G401 (cell line): ENCODE measurements at regions not wholly inside any gene's neighbourhood (a gene's known extent, or its start where the extent isn't known, plus 50 kb on each side); places are given as distances from the start of the nearest gene placed in this dataset.

Experiments used
- DNase-seq: peaks from one replicate; pipeline ENCODE4 v3.0.0-alpha.2; 2015; ENCODE audit warnings: low spot score
- in situ Hi-C: cut with HindIII; loops from 2 replicates; pipeline ENCODE4 v1.10.0; 2016; ENCODE audit warnings: low sequenced_read_pairs, mixed read lengths

DNA sequence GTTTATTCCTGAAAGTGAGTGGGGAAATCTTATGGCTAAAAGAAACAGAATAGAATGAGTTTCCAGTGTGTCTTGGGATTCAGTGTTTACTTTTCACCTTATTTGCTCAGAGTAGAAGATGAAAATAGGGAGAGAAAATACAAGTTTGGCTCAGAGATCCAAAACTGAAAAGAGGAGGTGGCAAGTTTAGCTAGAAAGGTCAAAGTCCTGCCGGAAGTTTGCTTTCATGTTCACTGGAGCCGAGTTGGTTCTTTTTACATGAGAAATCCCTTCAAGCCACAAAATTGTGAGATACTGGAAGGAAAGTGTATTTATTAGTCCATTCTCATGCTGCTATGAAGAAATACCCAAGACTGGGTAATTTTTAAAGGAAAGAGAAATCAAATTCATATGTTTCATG, 604.6 kb downstream of the MRPL39 start:
- in situ Hi-C loops = no loop called here
- no peak for DNase-seq

DNA sequence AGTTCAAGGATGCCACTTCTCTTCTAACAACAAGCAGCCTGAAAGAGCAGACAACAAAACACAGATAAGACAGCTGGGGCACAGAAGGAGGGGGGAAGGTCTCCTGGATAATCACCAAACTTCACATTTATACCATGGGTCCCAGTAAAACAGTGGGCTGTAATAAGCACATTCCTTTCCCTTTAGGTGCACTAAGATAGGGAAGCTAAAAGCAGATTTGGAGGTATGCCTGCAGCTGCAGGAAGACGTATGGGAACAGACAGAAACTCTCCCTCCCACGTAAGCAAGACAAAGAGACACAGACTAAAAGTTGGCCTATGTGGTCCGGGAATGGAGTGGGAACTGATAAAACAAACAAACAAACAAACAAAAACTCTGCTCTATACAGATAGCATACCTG, 612.1 kb downstream of the MRPL39 start:
- in situ Hi-C loops = no loop called here
- no peak for DNase-seq

DNA sequence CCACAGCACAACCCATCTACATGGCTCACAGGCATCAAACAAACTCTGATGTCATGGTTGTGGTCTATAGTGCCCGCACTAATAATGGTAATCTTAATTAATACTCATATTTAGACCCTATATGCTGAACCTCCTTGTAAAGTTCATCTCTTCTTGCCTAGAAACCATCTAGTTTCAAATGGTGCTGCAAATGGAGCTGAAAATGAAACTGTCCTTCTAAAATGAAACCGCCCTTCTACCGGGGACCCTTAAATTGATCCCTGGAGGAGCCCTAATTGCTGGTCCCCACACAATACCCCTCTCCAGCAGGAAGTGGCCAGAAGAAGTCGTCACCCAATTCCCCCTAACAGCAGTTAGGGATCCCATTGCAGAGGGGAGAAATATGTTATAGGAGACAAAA, 612.6 kb downstream of the MRPL39 start:
- in situ Hi-C loops = no loop called here
- no peak for DNase-seq

DNA sequence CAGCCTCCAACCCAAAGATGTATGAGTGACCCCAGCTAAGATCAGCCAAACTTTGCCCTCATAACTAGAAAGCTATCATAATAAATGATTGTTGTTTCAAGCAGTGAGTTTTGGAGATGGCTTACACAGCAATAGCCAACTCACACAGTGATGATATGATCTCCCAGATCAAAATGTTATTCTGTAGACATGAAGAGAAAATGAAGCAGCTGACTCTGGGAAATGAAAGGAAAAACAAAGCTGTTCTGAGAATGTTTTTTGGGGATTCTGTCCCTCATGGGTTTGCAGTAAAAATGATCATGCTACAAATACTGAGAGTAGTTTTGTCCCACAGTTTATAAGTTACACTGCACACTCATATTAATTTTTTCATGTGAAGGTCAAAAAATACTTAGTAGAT, 617.8 kb downstream of the MRPL39 start:
- in situ Hi-C loops = no loop called here
- DNase-seq = no peak

DNA sequence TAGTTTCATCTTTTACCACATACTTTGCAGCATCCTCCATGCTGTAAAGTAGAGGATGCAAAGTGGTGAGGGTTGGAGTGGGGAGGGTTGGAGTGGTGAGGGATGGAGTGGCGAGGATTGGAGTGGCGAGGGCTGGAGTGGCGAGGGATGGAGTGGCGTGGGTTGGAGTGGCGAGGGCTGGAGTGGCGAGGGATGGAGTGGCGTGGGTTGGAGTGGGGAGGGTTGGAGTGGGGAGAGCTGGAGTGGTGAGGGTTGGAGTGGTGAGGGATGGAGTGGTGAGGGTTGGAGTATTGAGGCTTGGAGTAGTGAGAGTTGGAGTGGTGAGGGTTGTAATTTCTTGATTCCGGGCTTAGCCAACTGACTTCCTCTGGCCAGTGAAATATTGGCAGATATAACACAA, 618.3 kb downstream of the MRPL39 start:
- DNase-seq = no peak
- in situ Hi-C loops = no loop called here

DNA sequence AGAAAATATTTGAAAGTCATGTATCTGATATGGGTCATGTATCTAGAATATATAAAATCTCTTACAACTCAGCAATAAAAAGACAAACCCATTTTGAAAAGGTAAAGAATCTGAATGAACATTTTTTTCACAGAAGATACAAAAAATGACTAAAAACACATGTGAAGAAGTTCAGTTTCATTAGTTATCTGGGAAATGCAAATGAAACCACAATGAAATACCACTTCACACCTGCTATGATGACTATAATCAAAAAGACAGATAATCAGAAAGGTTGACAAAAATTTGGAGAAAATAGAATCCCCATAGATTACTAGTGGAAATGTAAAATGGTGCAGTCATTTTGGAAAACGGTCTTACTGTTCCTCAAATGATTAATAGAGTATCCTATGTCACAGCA, 631.0 kb downstream of the MRPL39 start:
- in situ Hi-C loops = no loop called here
- no peak for DNase-seq

DNA sequence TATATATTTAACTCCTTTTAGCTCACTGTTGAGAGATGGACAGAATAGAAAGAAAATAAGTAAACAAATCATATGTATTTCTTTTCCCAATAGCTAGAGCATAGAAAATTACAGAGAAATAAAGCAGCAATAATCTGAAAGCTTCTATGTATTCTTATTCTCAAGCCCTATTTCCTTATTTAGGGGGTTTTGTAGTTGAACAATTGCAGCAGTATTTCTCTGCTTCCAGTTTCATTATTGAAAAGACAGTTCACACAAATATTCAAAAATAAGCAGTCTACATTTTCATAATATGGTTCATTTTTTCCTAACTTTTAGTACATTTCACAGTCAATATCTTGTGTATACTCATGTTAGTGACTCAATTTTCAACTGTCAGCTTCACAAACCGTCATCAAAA, 638.2 kb downstream of the MRPL39 start:
- in situ Hi-C loops = no loop called here

DNA sequence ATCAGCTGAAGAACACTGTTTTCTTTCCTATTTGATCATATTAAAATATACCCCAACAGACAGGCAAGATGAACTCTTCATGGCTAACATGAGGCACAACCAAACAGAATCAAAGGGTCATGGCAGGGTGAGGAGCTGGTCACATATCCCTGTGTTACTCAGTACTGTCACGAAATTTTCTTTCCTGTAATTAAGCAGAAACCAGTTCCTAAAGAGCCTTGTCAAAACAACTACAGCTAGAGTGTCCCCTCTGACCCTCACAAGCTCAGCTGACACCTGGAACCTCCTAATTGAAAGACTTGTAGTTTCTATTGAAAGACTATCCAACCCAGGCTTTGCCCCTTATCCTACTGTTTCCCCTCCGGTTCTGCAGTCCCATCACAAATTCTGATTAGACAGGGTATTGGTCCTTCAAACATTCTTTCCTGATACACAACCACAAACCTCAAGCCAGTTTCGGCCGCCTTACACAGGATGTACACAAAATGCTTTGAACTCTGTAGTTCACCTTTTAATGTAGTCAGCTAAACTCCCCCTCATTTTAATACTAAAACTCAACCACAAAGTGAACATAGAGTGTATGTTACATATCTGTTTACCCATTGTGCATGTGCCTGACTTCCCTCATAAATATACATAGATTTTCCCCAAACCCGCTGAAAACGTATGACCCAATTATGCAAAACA, 651.9 kb downstream of the MRPL39 start:
- in situ Hi-C loops = no loop called here
- DNase-seq = no peak

More for the DNA sequence above, 638.2 kb downstream of the MRPL39 start:
- DNase-seq = no peak

DNA sequence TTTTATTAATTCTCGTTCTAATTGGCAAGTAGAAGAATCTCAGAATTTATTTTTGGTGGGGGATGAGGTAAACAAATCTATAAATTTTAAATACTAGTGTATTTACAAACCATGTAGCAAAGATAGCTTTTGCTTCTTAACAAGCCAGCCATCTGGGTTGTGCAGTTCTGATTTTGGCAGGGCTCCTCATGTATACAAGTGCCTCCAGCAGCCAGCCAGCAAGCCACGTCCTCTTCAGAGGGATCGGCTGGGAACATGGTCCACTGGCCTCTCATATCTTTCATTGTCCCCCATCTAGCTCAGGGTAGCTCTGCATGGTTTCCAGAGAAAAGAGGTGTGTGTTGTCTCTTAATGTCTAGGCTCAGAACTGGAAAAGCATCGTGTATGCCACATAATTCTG, 659.1 kb downstream of the MRPL39 start:
- DNase-seq = no peak
- in situ Hi-C loops = no loop called here

DNA sequence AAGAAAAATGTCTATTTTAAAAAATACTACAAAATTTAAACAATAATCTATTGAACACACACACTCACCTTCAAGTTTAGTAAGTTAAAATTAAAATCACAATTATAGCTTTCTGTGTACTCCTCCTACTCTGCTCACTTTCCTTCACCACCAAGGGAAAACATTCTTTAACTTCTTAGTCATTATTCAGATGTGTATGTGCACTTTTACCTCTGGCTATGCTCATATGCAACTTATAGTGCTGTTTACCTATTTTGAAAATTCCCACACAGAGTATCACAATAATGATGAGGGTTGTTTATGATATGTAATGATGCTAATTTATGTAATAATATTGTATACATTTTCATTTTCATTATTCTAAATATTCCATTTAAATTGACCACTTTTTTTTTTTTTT, 661.4 kb downstream of the MRPL39 start:
- in situ Hi-C loops = no loop called here
- DNase-seq = no peak

DNA sequence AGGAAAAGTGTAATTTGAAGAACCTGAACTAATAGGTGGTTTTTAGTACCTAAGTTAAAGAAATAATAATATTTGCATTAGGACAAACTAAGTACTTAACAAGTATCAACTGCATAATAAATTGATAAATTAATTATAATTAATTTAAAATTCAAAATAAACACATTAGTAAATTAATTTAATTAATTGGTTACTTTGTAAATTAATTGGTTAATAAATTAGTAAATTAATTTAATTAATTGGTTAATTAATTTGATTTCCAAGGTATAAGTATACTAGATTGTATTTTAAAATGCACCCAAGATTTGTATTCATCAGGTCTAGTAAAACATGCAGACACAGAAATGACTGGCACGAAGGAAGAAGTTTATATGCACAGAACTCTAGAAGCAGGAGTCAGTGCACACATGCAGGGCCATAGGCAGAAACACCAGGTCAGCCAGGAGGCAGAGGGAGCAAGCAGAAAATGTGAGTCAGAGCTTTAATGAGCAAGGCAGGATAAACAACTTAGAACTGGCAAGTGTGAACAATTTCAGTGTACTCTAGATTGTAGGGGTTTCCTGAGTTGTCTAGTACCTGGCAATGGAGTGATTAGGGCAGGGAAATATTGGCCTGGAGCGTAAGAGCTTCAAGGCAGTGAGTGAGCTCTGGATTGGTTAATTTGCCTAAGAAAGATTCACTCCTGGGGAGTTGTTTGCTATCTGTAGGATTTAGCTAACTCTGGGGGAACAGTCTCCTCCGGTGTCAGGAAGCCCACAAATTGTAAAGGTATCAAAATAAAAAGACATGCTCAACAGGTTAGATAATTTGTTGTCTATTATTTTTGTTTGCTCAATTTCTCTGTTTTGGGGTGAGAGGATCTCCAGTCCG, 665.7 kb downstream of the MRPL39 start:
- in situ Hi-C loops = no loop called here
- no peak for DNase-seq

DNA sequence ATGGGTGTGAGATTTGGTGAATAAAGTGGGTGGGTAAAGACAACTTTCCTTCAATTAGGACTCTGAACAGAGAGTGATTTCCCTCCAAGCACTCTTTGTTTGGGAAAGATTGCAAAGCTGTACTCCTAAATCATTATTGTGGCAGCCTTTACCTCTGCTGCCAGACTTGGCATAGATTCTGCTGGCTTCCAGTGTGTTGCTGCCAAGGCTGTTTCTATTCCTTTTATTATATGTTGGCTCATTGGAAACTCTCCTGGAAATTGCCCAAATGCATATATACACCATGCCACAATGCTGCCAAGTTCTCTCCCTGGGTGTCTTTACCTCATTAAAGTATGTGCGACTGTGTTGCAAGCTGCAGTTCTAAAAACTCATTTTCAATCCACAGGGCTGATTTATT, 668.0 kb downstream of the MRPL39 start:
- DNase-seq = peak; percentile 2
- in situ Hi-C loops = no loop called here

DNA sequence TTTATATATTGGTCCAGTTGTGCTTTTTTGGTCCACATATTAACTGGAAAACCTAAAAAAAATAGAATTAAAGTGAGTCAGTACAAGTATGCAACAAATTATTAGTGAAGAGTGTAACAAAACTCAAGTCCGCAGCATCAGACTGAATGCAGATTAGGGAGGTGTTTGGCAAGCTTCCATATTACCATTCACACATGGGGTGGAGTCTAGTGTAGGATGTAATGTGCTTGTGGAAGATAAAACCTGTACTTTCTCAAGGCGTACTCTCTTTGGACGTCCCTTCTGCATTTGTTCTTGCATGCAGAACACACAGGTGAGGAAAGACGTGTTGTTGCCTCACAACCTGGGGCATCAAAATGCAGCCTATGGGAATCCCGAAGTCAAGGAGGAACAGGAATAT, 668.7 kb downstream of the MRPL39 start:
- in situ Hi-C loops = no loop called here

DNA sequence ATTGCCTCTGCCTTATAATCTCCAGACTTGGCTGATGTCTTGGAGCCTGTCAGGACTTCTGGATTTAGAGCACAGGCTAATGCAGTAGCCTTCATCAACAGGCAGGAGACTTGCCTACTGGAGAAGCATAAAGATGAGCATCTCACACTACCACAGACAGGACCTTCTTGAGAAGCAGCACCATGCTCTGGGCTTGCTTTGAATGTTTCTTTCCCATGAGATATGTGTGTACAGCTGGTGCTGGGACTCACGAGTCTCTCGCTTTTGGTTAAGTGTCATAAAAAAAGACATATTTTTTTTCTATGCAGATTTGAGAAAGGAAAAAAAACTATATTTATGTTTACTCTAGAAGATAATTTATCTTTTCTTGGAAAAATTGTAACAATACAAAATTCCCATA, 671.3 kb downstream of the MRPL39 start:
- in situ Hi-C loops = no loop called here
- no peak for DNase-seq

More for the DNA sequence above, 668.7 kb downstream of the MRPL39 start:
- no peak for DNase-seq

DNA sequence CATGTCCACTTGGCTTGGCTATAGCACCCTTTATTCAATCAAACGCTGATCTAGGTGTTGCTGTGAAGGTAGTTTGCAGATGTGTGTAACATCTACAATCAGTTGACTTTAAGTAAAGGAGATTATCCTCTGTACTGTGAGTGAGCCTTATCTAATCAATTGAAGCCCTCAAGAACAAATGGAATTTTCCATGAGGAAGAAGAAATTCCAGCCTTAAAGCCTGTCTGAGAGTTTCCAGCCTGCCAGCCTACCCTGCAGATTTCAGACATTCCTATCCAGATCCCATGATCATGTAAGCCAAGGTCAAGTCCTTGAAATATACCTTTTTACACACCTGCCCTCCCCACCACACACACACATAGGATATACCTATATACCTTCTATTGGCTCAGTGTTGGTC, 696.7 kb downstream of the MRPL39 start:
- in situ Hi-C loops = no loop called here
- no peak for DNase-seq

DNA sequence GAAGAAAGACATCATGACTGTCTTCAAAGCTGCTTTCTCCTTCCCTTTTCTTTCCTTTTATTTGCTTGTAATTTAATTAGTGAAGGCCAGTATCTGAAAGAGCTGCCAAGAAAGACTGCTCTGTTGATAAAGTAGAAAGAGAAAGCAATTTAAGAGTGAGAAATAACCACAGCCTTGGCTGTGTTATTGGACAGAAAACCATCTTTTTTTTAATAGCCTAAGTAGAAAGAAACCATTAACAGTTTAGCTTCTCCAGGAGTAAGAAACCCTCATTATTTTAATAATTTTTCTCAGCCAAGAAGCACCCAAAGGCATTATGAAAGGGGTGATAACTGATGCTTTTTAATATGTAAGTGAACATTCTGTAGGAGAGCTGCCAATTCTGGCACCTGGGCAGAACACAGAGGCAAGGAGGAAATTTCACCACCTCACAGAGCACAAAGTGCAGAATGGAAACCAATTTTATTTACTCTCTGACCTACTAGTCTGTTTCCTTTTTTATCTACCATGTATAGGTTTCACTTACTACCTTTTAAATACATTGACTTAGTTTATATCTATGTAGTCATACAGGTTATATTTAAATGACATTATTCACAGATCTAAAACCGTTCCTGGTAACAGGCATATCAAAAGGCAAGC, 703.2 kb downstream of the MRPL39 start:
- DNase-seq = no peak
- in situ Hi-C loops = no loop called here

DNA sequence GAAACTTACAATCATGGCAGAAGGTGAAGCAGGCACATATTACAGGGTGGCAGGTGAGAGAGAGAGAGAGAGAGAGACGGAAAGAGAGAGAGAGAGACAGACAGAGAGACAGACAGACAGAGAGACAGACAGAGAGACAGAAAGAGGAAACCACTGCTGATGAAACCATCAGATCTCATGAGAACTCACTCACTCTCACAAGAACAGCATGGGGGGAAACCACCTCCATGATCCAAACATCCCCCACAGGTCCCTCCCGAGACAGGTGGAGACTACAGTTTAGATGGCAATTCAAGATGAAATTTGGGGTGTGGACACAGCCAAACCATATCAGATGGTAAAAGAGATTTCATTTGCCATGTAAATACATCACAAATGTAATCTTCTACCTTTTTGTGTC, 708.1 kb downstream of the MRPL39 start:
- in situ Hi-C loops = no loop called here
- DNase-seq = no peak

DNA sequence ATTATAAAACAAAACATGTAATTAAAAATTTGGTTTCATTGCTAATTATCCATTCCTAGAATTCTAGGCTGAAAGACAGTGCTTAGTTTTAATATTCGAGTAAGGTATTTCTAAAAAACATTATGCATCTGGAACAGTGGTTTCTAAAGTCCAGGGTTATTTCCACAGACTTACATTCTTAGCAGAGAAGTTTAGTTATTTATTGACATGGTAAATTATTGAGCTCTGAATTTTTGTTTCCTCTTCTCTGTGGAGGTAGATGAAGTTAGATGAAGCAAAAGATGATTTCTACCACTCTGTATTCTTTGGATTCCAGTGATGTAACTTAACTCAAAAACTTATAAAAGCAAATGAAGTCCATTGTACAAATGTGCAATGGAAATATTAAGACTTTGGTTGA, 709.4 kb downstream of the MRPL39 start:
- in situ Hi-C loops = no loop called here

DNA sequence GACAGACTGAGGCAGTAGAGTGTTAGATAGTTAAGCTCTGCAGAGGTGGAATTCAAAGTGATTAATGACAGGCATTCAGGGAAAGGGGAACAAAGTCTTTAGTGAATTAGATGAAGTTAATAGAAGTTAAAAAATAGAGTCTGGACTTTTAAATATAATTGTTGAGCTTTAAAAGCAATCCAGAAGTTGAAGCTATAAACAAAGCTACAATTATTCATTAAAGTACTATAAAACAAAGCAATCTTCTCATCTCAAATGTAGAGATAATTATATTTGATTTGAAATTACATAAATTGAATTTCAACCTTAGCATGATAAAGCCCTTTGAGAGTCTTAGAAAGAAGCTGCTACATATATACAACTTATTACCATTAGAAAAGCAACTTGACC, 710.6 kb downstream of the MRPL39 start:
- in situ Hi-C loops = no loop called here
- DNase-seq = no peak

More for the DNA sequence above, 709.4 kb downstream of the MRPL39 start:
- DNase-seq = no peak
